IPS DF 4.7 (cell line): ENCODE measurements at regions not wholly inside any gene's neighbourhood (a gene's known extent, or its start where the extent isn't known, plus 50 kb on each side); places are given as distances from the start of the nearest gene placed in this dataset.

ENCODE experiments used
- DNase-seq: peaks from one replicate; pipeline ENCODE4 v3.0.0-alpha.2; 2013; ENCODE audit warnings: low spot score; ENCODE audit errors: extremely low read depth

DNA sequence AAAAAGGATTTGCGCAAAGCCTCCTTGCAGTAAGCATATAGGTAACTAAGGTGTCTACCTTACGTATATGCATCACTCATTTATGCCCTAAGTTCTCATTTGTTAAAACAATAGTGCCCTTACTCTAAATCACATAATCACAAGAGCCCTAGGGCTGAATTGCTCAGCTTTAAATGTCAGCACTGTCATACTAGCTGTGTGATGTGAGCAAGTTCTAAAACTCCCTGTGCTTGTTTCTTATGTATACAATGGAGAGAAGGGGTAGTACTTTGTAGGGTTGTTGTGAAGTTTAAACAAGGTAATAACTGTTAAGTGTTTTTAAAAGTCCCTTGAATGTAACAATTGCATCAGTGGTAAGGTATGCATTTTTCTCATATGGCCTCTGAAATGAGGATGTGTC, 169.5 kb upstream of the DMRT1 start:
- DNase-seq: no peak

- no peak for DNase-seq
These were observed 168.6 kb upstream of the DMRT1 start for GRCh38 chr9:672851-673250.

GRCh38 chr9:673264-673965, 168.1 kb upstream of the DMRT1 start:
- DNase-seq: no peak

DNA sequence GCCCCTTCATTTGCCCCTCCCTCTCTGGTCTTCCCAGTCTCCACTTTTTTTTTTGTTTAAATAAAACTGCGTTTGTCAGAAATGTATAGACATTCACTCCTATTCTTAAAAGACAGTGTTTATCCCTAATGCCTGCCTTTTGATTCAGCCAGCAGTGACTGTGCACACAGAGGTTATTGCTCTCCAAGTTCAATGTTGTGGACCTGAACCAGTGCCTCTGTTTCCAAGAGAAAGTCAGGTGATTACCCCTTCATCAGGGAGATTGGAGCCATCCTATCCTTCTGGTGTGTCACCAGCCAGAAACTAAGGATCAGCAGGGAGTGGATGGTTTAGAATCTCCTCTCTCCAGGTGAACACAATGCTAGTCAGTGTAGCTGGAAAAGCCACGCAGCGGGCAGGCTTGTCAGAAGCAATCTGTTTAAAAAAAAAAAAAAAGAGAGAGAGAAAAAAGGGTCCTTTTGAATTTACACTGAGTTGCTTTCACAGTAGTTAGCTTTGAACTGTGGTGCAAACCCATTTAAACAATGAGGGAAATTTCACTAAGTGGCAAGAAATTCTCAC, 167.5 kb upstream of the DMRT1 start:
- DNase-seq: peak; percentile 85

GRCh38 chr9:675697-676370, 165.7 kb upstream of the DMRT1 start:
- no peak for DNase-seq

DNA sequence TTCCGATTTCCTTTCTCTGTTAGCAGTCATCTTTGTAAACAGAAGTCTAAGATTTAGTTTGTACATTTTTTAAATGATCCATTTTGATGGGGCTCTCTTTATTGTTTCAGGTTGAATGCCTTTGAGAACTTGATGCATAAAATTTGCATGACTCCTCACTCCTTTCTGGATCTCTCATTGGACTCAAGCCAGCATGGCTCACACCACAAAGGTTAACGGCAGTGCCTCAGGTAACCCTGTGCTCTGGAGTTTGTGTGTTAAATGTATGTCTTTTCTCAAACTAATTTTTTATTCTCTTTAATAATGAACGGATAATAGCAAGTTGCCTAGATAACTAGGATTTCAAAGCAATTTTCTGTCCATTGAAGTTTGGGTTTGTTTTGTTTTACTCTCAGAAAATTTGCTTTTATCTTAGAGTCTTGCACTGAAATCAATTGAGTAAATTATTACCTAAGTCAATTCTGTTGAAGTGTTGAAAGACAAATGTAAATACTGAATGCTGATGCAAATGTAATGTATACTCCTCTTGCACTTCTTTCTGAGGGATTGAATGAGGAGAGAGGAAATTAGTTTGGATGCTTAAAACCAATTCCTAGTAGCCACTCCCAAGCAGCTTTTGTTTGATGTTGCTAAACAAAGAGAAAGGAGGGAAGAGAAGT, 164.6 kb upstream of the DMRT1 start:
- no peak for DNase-seq

GRCh38 chr9:677461-678097, 163.9 kb upstream of the DMRT1 start:
- DNase-seq: no peak

- no peak for DNase-seq
These were observed 162.6 kb upstream of the DMRT1 start for GRCh38 chr9:678897-679296.

DNA sequence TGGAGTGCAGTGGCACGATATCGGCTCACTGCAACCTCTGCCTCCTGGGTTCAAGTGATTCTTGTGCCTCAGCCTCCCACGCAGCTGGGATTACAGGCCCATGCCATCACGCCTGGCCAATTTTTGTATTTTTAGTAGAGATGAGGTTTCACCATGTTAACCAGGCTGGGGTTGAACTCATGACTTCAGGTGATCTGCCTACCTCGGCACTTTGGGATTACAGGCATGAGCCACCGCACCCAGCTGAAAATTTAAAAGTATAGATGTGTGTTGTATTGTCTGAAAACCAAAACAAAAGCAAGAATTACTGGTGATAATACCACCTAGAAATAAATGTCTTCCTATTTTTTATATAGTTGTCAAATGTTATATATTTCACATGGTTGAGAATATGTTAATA, 162.0 kb upstream of the DMRT1 start:
- DNase-seq: no peak

DNA sequence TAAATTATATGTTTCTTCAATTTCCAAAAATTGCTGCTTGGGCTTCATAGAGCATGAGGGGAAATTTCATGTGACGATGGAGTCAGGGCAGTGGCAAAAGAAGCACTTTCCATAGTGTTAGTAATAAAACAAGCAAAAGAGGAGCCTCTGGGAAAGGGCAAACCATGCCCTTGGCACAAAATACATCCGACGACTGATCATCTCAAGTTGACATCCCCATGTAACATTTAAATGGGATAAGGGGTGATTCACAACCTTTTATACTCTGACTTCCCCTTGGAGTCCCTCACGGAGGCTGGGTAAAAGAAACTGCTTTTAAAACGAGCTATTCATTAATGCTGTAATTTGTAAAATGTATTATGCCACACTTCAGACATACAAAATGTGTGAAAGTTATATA, 161.4 kb upstream of the DMRT1 start:
- no peak for DNase-seq

DNA sequence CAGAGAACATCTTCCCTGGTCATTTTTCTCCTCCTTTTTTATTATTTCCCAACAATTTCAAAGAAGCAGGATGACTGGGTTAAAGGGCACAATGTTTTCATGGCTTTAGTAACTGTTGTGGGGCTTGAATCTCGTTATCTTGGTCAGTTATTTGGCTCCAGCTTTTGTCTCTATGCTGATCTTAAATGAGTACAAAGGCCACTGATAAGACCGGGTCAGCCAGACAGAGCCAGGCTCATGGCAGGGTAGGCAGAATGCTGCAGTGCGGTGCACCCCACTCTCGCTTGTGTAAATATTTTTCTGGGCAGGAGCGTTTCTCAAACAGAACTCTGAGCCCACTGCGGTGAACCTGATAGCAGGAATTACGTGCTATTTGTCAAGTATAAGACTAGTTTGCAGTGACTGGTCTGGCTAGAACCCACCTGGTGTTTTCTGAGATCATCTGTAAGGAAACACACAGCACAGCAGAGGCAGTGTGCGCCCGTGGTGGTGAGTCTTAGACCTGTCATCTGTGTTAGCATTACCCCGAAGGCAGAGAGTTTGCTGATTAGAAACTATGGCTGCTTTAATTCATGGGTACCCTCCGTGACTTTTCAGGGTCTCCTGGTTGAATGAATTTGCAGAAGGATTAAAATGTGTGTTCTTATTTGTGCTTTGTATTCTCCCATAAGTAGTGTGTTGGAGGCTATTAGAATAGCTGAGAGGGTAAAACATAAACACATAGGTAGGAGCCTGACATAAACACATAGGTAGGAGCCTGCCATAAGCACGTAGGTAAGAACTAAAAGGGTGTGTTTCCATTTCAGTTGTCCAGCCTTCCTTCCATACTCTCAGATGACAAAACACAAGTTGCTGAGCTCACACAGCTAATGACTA, 158.6 kb upstream of the DMRT1 start:
- DNase-seq: no peak

DNA sequence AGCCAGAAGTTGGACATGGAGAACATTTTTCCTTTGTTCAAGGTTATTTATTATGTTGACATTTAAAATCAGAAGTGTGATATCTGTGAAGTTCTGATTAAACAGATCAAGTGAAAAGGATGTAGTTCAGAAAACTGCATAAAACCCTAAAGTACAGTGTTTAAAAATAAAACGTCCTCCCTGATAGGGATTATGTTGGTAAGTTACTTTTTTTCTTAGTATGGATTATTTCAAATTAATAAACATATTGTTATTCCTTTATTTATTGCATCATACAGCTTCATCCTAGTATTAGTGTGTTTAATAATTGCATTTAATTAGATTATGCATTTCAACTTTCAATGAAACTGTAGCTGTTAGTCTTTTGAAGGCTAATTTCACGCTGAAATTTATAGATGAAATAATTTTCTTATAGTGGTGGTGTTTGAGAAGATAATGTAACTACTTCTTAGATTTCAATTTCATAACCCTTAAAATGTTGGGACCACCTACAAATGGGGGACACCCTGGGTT, 157.9 kb upstream of the DMRT1 start:
- no peak for DNase-seq

GRCh38 chr9:684054-684890, 157.2 kb upstream of the DMRT1 start:
- no peak for DNase-seq

DNA sequence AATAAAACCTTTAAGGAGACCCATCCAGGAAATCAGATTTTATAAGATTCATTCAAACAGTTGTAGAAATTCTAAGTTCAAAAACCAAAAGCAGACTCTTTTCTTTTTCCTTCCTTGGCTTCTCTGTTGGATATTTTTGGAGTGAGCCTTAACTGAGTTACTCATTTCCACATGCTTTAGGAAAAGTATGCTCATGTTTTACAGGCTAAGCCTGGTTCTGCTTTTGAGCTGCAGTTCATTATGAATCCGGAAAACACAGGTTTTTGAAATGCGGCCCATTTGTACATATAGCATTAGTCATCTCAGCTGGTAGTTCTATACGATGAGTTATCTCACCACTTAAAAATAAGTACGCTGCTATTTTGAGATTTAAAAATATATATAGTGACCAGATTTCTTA, 156.6 kb upstream of the DMRT1 start:
- no peak for DNase-seq

- DNase-seq: no peak
These were observed 155.1 kb upstream of the DMRT1 start for GRCh38 chr9:686321-686813.

GRCh38 chr9:687034-687785, 154.3 kb upstream of the DMRT1 start:
- no peak for DNase-seq

GRCh38 chr9:687994-688393, 153.5 kb upstream of the DMRT1 start:
- DNase-seq: no peak

- DNase-seq: no peak
These were observed 150.9 kb upstream of the DMRT1 start for GRCh38 chr9:690517-691111.
